Breast epithelium (tissue), 3 donors: ENCODE measurements at regions not wholly inside any gene's neighbourhood (a gene's known extent, or its start where the extent isn't known, plus 50 kb on each side); places are given as distances from the start of the nearest gene placed in this dataset.

Source experiments
- POLR2A ChIP-seq: fragments of 450-650 bp; IDR thresholded peaks from one replicate; pipeline ENCODE4 v1.6.1; 2016; ENCODE audit warnings: antibody characterized with exemption, mild to moderate bottlenecking, moderate library complexity
- TF ChIP-seq, protein P1 (sequence below), 3 donors: fragments of 450-650 bp; IDR thresholded peaks; one replicate each; pipeline ENCODE4 v1.5.1; 2016 to 2017; ENCODE audit warnings: antibody characterized with exemption in 3 of 3, mild to moderate bottlenecking in 3 of 3, moderate library complexity in 3 of 3

DNA sequence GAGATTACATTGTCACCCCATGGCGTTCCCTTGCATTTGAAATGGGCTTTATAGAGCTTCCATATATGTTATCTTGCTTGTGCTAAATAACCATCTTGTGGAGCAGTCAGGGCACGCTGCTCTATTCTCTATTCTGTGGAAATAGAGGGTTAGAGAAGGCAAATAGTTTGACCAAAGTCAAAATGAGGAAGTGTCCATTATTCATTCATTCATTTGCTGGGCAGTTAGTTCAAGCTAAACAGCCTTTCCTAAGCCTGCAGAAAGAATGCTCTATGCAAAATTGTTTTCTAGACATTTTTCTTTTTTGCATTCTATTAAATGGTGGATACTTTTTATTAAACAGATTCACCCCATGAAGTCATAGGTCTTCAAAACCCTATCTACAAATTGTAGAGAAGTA, 67.8 kb upstream of the ELAC2 start:
- TF ChIP-seq, protein P1, sequence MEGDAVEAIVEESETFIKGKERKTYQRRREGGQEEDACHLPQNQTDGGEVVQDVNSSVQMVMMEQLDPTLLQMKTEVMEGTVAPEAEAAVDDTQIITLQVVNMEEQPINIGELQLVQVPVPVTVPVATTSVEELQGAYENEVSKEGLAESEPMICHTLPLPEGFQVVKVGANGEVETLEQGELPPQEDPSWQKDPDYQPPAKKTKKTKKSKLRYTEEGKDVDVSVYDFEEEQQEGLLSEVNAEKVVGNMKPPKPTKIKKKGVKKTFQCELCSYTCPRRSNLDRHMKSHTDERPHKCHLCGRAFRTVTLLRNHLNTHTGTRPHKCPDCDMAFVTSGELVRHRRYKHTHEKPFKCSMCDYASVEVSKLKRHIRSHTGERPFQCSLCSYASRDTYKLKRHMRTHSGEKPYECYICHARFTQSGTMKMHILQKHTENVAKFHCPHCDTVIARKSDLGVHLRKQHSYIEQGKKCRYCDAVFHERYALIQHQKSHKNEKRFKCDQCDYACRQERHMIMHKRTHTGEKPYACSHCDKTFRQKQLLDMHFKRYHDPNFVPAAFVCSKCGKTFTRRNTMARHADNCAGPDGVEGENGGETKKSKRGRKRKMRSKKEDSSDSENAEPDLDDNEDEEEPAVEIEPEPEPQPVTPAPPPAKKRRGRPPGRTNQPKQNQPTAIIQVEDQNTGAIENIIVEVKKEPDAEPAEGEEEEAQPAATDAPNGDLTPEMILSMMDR (IDR thresholded peaks at IDR 0.05) = no peak
- TF ChIP-seq POLR2A = no peak
